ENCODE measurements at regions not wholly inside any gene's neighbourhood (a gene's known extent, or its start where the extent isn't known, plus 50 kb on each side); places are given as distances from the start of the nearest gene placed in this dataset.

DNA sequence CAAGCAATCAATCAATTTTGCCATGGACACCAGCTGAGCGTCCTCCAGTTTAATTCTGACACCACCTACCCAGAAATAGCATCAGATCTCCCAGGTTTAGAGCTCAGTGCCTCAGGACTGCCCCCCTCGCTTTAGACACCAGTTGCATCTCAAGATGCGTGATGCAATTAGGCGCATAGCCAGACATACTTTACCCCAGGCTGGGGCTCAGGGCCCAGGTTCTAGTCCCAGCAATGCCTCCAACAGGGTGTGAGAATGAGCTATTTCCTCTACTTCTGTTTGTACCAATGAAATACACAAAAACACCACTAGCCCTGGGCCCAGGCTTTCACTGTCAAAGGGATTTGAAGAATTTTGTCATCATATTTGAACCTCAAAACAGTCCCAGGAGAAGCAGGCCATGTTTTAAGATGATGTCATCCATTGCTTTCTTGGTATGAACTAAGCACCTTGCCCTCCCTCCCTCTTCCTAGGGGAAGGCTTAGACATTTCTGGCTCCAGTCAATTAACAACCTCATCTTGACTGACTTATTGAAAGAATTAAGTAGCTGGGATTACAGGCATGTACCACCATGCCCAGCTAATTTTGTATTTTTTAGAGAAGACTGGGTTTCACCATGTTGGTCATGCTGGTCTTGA is 61.5 kb upstream of the INCENP start:
- TF ChIP-seq, protein P1, sequence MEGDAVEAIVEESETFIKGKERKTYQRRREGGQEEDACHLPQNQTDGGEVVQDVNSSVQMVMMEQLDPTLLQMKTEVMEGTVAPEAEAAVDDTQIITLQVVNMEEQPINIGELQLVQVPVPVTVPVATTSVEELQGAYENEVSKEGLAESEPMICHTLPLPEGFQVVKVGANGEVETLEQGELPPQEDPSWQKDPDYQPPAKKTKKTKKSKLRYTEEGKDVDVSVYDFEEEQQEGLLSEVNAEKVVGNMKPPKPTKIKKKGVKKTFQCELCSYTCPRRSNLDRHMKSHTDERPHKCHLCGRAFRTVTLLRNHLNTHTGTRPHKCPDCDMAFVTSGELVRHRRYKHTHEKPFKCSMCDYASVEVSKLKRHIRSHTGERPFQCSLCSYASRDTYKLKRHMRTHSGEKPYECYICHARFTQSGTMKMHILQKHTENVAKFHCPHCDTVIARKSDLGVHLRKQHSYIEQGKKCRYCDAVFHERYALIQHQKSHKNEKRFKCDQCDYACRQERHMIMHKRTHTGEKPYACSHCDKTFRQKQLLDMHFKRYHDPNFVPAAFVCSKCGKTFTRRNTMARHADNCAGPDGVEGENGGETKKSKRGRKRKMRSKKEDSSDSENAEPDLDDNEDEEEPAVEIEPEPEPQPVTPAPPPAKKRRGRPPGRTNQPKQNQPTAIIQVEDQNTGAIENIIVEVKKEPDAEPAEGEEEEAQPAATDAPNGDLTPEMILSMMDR (IDR thresholded peaks at IDR 0.05; ENCODE audit: control insufficient read depth, extremely low read depth, insufficient read depth): no peak
- DNase-seq (ENCODE audit: low read depth): no peak
- no peak overlapping the region for H3K4me3 ChIP-seq (ENCODE audit: low read depth, low read length)

DNA sequence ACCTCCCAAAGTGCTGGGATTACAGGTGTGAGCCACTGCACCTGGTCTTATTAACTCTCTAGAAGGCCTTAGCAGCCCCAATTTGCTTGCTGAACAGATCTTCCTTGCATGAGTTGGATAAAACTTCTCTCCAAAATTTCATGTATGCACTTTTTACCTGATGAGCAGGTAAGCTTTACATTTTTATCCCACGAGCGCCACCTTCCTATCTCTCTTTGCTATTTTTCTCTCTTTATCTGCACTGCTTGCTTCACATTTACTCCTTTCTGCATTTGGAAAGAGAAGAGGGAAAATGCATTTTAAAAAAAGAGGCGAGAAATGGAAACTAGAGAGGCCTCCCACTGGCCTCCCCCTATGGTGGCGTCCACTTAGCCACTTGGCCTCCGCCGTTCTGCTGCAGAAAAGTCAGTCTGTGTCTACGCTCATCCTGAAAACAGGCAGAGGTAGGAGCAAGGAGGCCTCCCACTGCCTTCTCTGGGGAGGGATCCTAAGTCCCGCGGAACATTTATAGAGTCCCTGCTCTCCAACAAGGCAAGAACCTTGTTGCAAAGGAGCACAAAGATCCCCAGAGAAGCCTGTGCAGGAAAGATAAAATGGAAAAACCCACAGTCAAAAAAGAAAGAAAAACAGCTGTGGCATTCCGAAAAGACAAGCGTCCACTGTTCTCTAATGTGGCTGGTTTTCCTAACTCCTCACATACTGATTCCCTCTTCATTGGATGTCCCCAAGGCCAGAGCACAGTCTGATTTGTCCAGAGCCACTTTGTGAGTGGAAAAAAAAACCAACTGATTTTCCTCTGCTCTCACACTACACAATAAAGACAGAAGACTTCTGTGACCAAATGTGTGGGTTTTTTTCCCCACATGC is 62.2 kb upstream of the INCENP start:
- H3K4me3 ChIP-seq (ENCODE audit: low read depth, low read length): no peak overlapping the region
- no peak for DNase-seq (ENCODE audit: low read depth)
- TF ChIP-seq, protein P1 (IDR thresholded peaks at IDR 0.05; ENCODE audit: control insufficient read depth, extremely low read depth, insufficient read depth): peak; percentile 19; the same call in 1 of the 2 replicates

DNA sequence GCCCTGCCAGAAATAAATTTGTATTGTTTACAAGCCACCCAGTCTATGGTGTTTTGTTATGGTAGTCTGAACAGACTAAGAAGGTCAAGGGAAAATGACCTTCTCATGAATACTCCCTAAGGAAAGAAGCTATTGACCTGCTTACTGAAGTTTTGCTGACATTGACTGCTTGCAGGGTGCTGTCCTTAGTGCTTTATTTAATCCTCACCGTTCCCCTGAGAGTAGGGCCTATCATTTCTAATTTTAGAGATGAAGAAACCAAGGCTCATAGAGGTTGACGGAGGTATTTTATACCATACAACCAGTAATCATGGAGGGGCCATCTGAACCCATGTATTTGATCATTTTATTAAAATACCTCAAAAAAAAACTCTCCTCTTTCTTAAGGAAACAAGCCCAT is 66.7 kb upstream of the INCENP start:
- H3K4me3 ChIP-seq (ENCODE audit: low read depth, low read length): no peak overlapping the region
- DNase-seq (ENCODE audit: low read depth): no peak
- TF ChIP-seq, protein P1 (IDR thresholded peaks at IDR 0.05; ENCODE audit: control insufficient read depth, extremely low read depth, insufficient read depth): no peak

DNA sequence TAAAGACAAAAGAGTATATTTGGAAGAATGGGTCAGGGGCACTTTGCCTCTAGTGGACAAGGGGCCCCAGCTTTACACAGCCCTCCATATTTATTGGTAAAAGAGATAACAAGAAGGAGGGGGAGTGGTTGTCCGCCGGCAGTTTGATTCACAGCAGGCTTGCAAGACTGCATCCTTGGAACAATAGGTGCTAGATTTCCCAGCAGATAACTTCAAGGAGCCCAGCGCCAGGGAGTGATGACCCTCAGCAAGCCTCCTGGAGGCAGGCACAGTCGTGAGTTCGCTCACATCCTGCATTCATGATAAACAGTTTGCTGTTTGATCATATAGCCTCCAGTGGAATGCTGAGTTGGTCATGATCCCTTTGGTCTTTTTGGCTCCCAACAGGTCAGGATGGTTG is 67.8 kb upstream of the INCENP start:
- TF ChIP-seq, protein P1 (IDR thresholded peaks at IDR 0.05; ENCODE audit: control insufficient read depth, extremely low read depth, insufficient read depth): no peak
- no peak overlapping the region for H3K4me3 ChIP-seq (ENCODE audit: low read depth, low read length)
- DNase-seq (ENCODE audit: low read depth): no peak

DNA sequence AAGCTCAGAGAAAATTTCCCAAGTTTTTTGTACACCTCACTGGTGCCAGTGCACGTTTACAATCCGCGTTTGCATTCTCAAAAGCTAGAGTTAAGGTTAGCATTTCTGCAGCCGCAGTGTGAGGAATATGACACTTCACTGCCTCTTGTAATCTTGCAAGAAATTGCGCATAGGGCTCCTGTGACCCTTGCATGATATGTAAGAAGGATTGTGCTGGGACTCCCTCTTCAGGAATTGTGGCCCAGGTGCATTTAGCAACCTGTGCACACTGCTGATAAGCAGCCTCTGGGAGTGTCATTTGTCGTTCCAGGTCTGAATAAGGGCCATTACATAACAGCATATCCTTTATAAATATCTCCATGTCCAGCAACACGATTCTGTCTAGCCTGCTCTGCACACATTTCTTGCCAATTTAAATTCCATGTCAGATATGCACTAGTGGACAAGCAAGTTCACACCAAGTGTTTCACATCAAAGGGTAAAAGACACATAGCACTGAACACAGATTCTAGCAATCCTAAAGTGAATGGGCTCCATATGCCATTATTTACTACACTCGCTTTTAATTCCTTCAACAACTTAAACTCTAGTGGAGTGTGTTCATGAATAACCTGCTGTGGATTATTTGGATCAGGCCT is 69.2 kb upstream of the INCENP start:
- TF ChIP-seq, protein P1 (IDR thresholded peaks at IDR 0.05; ENCODE audit: control insufficient read depth, extremely low read depth, insufficient read depth): peak; percentile 98
- no peak overlapping the region for H3K4me3 ChIP-seq (ENCODE audit: low read depth, low read length)
- peak; percentile 84 for DNase-seq (ENCODE audit: low read depth)

DNA sequence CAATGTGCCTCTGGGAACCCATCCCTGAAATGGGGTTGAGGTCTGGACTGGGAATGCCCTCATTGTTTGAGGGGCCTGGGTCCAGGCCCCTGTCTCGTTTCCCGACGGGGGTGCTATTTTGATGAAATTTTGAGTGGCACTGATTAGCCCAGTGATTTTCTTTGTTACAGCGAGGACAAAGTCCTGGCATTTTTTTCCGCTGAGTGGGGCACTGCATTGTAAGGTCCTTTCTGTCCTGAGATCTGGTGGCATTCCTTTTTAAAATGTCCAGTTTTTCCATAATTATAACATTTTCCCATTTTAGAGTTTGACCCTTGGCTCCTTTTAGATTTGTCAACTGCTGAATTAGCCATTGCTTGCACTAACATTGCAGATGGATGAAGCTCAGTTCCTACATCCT is 69.7 kb upstream of the INCENP start:
- TF ChIP-seq, protein P1 (IDR thresholded peaks at IDR 0.05; ENCODE audit: control insufficient read depth, extremely low read depth, insufficient read depth): no peak
- DNase-seq (ENCODE audit: low read depth): no peak
- H3K4me3 ChIP-seq (ENCODE audit: low read depth, low read length): no peak overlapping the region
